Inflammatory macrophage treated with lipopolysaccharide for 4 hours (primary cell): ENCODE measurements at regions not wholly inside any gene's neighbourhood (a gene's known extent, or its start where the extent isn't known, plus 50 kb on each side); places are given as distances from the start of the nearest gene placed in this dataset.
A peak's percentile ranks its signal among the peaks of the same experiment; 100 is the strongest.

Source experiments
- DNase-seq: peaks from one replicate; pipeline ENCODE4 v3.0.0-alpha.2; 2020

DNA sequence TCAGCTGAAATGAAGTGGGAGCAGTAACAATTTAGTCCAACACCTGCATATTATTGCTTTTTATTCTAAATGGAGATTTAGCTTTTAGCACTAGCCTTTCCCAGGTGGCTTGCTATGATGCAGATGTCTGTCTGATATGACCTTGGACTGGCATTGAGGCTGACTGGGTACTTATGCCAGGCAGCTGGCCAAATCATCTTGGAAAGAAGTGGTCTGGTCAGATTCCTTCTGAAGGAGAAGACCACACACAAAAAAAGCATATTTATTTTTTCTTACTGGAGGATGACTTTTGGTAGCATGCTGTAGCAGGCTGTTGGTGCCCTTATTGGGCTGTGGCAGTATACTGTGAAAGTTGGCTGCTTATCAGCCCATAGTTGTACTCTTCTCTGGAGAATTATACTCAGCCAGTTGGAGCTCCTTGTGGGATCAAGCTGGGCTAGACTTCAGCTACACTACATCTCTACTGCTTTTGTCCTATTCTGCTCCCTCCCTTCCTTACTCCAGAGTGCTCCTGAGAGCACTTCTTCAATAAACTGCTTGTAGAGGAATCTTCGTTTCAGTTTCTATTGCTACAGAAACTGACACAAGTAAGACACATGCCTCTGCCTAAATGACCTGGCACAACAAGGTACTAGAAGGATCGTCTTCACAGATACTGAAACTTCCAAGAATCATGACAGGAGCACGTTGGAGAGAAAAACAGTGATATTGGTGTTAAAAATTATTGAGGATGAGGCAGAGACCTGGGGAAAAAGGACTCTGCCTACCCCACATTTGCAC, 196.8 kb upstream of the RPS6KA3 start:
- no peak for DNase-seq

DNA sequence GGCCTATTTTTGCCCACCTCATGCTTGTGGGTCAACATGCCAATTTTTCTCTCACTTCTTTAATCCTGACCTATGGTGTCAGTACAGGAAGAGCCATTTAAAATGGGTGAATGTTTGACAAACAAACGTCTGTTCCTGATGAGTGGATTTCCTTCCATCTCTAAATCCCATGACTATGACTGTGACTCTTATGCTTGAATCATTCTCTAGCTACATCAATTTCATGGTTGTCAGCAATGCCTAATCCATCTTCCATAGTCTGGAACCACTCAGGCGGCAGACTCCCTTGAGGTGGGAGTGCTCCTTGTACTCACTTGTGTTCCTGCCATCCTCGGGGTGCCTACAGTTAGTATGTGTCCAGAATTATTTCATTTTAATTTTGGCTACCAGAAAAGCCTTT, 194.9 kb upstream of the RPS6KA3 start:
- DNase-seq: peak; percentile 23

DNA sequence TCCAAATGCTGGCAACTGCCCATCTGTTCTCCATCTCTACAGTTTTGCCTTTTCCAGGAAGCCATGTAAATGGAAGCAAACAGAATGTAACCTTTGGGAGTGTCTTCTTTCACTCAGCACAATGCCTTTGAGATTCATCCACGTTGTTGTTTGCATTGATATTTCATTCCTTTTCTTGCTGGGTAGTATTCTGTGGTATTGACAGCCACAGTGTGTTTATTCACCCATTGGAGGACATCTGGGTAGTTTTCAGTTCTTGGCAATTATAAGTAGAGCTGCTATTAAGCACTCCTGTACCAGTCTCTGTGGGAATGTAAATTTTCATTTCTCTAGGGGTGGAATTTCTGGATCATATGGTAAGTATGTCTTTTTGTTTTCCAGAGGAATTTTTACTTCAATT, 194.3 kb upstream of the RPS6KA3 start:
- DNase-seq: no peak

DNA sequence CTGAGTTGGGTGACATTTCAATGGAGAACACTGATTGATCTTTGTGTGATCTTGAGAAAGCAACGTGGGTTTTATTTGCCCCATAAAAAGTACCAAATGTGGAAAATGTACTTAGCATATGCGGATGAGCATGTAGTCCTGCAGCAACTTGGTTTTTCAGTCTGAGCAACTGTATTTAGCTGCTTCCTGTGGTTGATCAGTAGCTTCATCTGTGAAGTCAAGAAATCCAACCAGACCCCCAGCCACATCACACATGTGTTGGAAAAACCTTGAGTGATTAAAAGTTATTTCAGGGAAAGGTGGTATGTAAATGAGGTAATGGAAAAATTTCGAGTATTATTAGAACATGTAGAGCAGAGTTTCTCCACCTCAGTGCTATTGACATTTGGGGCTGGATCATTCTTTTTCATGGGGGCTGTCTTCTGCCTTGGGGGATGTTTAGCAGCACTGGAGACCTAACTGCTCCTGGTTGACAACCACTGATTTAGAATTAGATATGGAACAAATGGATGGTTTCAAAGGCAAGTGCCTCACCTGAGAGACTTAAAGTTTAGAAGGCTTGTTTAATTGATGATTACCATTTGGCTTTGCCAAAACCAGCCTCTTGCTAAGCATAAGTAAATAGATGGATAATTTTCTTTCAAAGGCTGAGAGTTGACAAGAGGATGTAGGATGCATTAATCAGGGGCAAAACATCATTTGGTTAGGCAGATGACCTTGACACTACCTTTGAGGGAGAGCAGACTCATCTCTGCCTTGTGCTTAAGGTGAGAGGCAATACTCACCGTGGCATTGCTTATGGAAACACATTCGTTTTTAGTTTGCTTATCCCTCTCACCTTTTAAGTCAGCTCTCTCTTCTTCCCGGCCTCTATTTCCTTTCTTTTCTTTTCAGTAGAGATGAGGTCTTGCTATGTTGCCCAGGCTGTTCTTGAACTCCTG, 193.0 kb upstream of the RPS6KA3 start:
- no peak for DNase-seq

- no peak for DNase-seq
Measured at GRCh38 chrX:20456971-20457370, 190.3 kb upstream of the RPS6KA3 start.

- DNase-seq: no peak
Measured at GRCh38 chrX:20455001-20455400, 188.3 kb upstream of the RPS6KA3 start.

DNA sequence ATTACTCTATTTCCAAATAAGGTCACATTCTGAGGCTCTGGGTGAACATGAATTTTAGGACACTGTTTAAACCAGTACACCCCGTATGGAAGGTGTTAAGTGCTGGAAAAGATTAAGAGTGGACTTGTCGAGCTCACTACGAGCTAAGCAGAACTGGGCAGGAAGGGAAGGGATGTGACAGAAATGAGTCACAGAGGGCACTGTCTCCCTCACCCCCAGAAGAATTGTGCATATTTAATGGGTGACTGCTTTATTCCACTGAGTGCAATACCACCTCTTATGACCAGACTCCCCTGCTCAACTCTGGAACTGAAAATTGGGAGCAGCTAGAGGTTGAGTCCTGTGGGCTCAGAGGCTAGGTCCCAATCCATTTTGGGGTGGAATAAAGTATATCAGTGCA, 187.4 kb upstream of the RPS6KA3 start:
- peak; percentile 12 for DNase-seq

GRCh38 chrX:20452487-20452886, 185.8 kb upstream of the RPS6KA3 start:
- no peak for DNase-seq

DNA sequence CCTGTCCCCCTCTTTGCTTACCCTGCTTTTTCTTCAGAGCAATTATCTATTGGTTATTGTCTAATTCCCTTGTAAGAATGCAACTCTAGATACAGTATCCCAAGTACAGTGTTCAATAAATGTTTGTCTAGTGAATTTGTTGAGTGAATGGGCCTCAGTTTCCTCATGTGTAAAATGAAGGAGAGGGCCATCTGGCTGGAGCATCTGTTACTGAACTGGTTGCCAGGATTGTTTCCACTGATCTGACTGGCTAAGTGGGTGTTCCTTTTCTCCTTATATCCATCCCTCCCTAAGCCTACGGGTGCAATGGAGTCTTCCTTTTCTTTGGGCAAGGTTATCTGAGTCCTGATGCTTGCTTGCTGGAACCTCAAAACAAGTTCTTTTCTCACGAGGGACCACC, 185.2 kb upstream of the RPS6KA3 start:
- no peak for DNase-seq

DNA sequence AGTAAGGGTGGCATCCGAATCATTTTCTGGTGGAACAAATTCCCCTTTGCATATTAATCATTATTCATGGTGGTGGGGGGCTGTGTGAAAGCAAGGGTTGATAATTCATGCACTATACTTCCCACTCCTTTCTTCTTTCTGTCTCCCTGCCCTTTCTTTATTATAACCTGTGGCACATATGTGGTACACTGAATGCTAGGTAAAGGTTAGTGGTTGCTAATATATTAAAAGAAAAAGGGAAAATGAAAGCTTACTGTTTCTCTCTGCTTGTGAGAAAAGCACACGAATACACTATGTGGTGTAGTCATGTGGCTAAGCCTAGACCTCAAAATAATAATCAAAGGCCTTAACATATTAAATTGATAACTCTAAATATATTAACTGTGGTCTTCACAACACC, 178.4 kb upstream of the RPS6KA3 start:
- no peak for DNase-seq

DNA sequence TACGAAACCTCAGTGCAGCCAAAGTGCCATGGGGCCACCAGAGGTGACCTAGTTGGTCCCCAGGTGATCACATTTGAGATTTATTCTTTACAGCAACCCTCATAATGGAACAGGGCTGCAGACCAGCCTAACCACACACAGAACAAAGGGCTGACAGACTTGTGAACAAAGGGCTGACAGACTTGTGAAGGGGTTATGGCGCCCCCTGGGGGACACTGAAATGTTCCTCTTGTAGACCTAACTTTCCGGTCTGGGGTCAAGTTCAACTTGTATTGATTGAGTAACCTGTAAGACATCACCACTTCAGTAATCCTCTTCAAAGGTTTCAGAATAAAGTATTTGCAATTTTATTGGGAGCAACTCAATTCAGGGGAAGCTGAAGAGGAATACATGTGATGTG, 175.9 kb upstream of the RPS6KA3 start:
- peak; percentile 81 for DNase-seq

DNA sequence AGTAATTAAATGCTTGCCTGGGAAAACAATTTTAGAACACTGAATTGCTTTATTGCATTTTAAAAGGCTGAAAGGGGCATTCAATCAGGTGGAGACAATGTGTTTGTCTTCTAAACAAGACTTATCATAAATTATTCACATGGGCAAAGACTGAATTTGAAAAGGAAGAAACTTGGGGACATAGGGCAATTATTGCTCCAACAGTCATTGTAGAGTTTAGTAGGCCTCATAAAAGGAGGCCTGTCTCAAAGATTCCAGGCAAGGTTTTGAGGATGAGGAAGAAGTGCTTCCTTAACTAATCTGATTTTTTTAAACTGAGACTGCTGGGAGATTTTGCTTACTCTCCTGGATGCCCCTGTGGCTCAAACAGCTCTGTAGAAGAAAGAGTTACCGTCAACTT, 174.4 kb upstream of the RPS6KA3 start:
- no peak for DNase-seq

DNA sequence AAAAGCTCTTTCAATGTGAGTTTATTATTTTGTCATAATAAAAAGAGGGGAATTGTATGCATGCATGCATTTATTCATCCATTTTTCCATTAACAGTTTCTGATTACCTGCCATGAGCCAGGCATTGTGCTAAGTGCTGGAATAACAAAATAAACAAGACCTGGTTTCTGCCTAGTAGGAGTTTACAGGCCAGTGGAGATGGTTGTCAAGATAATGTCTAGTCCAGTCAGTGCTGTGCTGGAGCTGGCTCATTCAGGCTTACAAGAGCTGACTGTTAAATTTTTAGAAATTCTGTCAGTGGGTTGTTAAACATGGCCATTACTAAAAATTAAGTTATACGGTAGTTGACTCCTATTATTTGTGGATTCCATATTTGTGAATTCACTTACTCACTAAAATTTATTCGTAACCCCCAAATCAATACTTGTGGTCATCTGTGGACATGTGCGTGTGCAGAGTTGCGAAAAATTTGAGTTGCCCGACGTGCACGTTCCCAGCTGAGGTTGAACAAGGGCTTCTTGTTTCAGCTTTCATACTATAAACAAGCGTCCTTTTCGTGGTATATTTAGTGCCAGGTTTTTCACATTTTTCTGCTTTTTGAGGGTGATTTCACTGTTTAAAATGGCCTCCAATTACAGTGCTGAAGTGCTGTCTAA, 172.3 kb upstream of the RPS6KA3 start:
- no peak for DNase-seq

GRCh38 chrX:20437683-20438082, 171.0 kb upstream of the RPS6KA3 start:
- no peak for DNase-seq

DNA sequence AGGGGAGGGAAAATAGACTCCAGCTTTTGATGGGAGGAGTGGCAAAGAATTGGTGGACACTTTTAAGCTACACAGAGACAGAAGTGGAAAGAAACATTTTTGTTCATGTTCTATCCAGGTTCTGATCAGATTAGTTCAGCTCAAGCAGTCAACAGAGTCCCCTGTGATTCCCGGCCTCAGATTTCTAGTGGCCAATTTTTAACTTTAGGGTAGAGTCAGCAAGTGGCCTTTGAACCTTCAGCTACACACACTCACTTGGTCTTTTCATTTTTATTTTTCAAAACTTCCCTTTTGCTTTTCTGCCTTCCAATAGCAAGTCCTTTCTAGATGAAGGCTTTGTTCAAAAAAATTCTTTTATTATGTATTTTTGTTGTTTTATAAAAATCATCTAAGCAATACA, 169.2 kb upstream of the RPS6KA3 start:
- DNase-seq: no peak

DNA sequence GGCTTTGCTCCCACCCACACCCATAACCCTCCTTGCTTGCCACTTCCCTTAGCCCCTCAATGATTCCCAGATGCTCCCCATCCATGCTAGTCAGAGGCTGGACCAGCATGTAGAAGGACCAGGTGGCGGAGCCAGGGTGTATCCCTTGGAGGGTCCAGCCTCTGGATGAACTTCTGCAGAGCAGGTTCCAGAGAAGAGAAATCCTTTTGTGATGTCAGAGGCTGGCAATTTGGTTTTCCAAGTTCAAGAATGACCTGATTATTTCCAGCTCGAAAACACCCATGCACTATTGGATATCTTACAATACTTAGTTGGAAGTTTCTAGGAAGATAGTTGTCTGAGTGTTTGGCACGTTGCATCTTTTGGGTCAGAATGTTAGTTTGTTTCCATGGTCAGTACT, 168.3 kb upstream of the RPS6KA3 start:
- no peak for DNase-seq

- DNase-seq: no peak
Measured at GRCh38 chrX:20433388-20433775, 166.7 kb upstream of the RPS6KA3 start.

- peak; percentile 45 for DNase-seq
Measured at GRCh38 chrX:20432746-20433387, 166.2 kb upstream of the RPS6KA3 start.

- DNase-seq: no peak
Measured at GRCh38 chrX:20432048-20432447, 165.3 kb upstream of the RPS6KA3 start.

DNA sequence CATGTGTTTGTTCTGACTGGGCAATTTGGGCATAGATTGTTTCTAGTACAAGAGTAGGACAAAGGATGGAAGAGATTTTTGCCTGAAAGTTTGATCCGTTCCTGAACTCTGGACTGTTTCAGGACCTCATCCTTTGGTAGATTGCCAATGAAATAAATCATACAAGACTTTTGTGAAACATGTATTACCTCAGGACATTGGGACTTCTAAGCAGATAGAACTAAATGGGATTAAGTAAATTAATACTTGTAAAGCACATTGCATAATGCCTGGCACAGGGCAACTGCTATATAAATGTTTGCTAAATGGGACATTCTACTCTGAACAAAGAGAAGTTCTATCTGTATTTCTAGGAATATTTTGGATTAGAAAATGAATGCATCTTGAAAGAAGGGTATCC, 164.8 kb upstream of the RPS6KA3 start:
- no peak for DNase-seq

DNA sequence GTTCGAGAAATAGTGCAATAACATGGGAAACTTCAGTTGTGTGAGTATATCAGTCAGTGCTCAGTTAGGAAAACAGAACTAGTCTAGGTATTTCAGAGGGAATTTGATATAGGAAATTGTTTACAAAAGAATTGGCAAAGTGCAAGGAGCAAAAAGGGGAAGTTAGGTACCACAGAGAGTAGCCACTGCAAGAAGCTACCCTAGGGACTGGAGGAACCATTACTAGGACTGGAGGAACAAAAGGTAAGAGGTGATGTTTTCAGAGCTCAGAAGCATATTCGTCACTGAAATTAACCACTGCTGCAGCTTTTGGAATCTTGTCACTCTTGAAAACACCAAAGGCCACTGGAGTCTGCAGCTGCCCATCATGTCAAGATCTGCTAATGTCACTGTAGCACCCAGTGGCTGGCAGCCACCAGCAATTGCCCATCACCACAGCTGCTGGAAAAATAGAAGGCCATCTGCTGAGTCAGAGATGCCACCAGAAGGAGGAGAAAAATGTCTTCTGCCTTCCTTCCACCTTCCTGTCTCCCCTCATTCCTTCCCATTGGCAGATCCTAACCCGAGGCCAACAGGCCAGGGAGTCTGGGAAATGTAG, 160.6 kb upstream of the RPS6KA3 start:
- DNase-seq: no peak

DNA sequence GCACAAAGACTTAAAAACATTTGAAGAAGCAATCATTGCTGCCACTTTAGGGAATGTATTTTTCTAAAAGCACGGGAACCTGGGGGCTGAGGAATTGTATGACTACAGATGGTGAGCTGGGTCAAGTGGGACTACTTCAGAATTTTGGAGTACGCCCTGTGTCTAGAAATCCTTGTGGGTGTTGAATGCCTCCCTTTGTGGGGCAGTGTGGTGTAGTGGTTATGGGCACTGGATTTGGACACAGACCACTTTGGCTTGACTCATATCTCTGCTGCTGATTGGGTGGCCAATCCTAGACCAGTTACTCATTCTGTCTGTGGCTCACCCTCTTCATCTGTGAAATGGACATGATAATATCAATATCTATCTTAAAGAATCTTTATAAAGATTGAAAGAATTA, 155.0 kb upstream of the RPS6KA3 start:
- no peak for DNase-seq

DNA sequence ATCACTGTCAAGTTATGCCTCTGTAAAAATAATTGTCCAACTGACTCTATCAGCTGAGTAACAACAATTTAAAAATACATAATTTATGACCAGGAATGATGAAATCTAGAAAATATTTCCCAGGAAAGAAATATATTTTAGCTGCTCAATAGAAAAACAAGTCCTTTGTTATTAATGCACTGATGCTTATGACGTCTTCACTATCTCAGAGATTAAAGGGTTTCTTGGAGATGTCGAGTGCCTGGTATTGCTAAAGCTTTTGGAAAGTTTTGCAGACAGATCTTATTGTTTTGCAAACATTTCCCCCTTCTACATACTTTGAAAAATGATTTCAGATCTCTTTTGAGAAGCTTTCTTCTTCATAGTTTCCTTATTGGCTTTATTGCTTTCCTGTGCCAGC, 154.6 kb upstream of the RPS6KA3 start:
- no peak for DNase-seq
